Dermis microvascular lymphatic vessel endothelial cell (primary cell): ENCODE measurements at regions not wholly inside any gene's neighbourhood (a gene's known extent, or its start where the extent isn't known, plus 50 kb on each side); places are given as distances from the start of the nearest gene placed in this dataset.

Experiments used
- DNase-seq, 2 donors: peaks; one replicate each; pipeline versions ENCODE4 v3.0.0 to v3.0.0-alpha.2; 2010; ENCODE audit warnings: low read depth in 2 of 2

- no peak for DNase-seq
Measured at GRCh38 chr10:61356354-61356753, 96.8 kb downstream of the TMEM26 start.

- DNase-seq, result no peak
Measured at GRCh38 chr10:61355211-61355610, 98.0 kb downstream of the TMEM26 start.

GRCh38 chr10:61354401-61354975, 98.7 kb downstream of the TMEM26 start:
- DNase-seq, result no peak

GRCh38 chr10:61350794-61351193, 102.4 kb downstream of the TMEM26 start:
- no peak for DNase-seq

GRCh38 chr10:61350068-61350467, 103.1 kb downstream of the TMEM26 start:
- no peak for DNase-seq

- no peak for DNase-seq
Measured at GRCh38 chr10:61346796-61347413, 106.3 kb downstream of the TMEM26 start.

GRCh38 chr10:61343796-61344195, 109.4 kb downstream of the TMEM26 start:
- no peak for DNase-seq

GRCh38 chr10:61342858-61343572, 110.2 kb downstream of the TMEM26 start:
- no peak for DNase-seq

GRCh38 chr10:61341008-61341407, 112.2 kb downstream of the TMEM26 start:
- no peak for DNase-seq

- no peak for DNase-seq
Measured at GRCh38 chr10:61338146-61338545, 115.0 kb downstream of the TMEM26 start.

- DNase-seq, result no peak
Measured at GRCh38 chr10:61337741-61338140, 115.4 kb downstream of the TMEM26 start.

- no peak for DNase-seq
Measured at GRCh38 chr10:61336831-61337230, 116.3 kb downstream of the TMEM26 start.

GRCh38 chr10:61335359-61335758, 117.8 kb downstream of the TMEM26 start:
- DNase-seq, result no peak

- no peak for DNase-seq
Measured at GRCh38 chr10:61332581-61332980, 120.6 kb downstream of the TMEM26 start.

- no peak for DNase-seq
Measured at GRCh38 chr10:61330669-61331068, 122.5 kb downstream of the TMEM26 start.

GRCh38 chr10:61329854-61330253, 123.3 kb downstream of the TMEM26 start:
- no peak for DNase-seq

GRCh38 chr10:61325223-61325960, 127.8 kb downstream of the TMEM26 start:
- no peak for DNase-seq

GRCh38 chr10:61323726-61324125, 129.5 kb downstream of the TMEM26 start:
- DNase-seq, result no peak

- no peak for DNase-seq
Measured at GRCh38 chr10:61321041-61321857, 131.9 kb downstream of the TMEM26 start.

- DNase-seq, result no peak
Measured at GRCh38 chr10:61320257-61320587, 133.0 kb downstream of the TMEM26 start.

- DNase-seq, result no peak
Measured at GRCh38 chr10:61319386-61320256, 133.6 kb downstream of the TMEM26 start.
